T-helper 1 cell treated with Interleukin-12 subunit alpha and Interleukin-12 subunit beta and Interleukin-4 antibody, amounts not matched to agents 30 ng/mL and 1 ng/mL, for 36 hours (primary cell): ENCODE measurements at regions not wholly inside any gene's neighbourhood (a gene's known extent, or its start where the extent isn't known, plus 50 kb on each side); places are given as distances from the start of the nearest gene placed in this dataset.
"Not testable (repeated sequence)": the region's sequence is repeated elsewhere in the genome, so short reads cannot be mapped to it uniquely, and the experiment has no call there.

Experiments used
- intact Hi-C: fragments of 100-400 bp; cut with micrococcal nuclease; formaldehyde crosslinking; loops from one replicate; pipeline ENCODE4 v1.15.1; 2024

- intact Hi-C loops = no loop called here
These were observed 216.9 kb upstream of the LRP1B start for GRCh38 chr2:142347751-142348150.

DNA sequence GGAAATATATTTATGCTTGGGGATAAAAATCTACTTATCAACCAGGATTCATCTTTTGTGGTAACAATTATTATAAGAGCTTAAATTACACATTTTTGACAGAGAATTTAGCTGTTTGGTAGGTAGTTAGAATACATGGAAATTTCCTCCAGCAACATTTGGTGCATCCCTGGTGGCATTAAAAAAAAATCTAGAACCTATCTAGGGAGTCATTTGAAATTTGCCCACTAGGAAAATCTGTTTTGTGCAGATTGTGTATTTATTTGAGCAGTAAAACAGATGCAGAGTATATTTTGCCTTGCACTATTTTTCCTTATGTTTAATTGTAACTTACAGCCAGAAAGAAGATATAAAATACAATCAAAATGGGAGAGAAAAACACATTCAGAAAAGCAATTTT, 208.4 kb upstream of the LRP1B start:
- intact Hi-C loops = no loop called here

- intact Hi-C loops = no loop called here
These were observed 201.4 kb upstream of the LRP1B start for GRCh38 chr2:142332196-142332595.

GRCh38 chr2:142330458-142330857, 199.6 kb upstream of the LRP1B start:
- intact Hi-C loops = no loop called here

DNA sequence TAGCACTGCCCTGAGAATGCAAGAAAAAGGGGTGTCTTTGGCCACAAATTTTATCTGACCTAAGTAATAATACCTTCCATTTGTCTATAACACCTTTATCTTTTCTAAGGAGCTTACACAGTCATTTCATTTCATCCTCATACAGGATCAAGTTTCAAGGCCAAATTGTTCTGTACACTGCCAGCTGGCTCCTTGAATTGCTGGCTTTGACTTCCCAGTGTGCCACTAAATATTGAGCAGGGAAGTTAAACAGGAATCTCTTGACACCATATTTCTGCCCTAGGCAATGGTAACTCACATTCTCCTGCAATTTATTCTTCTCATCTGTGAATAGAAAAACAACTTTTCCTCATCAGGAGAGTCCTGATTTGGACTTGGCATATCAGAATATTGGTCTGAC, 195.1 kb upstream of the LRP1B start:
- intact Hi-C loops = no loop called here

DNA sequence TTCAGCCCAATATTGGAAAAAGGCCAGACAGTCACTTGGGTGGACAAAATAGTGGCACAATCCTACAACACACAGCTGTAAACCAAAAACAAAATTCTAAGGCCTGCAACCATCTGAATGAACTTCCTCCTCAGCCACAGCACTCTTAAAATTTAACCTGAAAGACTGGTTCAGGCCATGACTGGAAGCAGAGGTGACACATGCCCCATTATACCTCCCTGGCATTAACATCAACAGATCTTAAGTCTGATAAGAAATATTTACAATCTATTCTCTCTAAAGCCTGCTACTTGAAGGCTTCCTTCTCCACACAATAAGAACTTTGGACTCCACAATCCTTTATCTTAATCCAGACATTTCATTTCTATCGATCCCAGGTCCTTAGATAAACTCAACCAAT, 192.4 kb upstream of the LRP1B start:
- intact Hi-C loops = no loop called here

DNA sequence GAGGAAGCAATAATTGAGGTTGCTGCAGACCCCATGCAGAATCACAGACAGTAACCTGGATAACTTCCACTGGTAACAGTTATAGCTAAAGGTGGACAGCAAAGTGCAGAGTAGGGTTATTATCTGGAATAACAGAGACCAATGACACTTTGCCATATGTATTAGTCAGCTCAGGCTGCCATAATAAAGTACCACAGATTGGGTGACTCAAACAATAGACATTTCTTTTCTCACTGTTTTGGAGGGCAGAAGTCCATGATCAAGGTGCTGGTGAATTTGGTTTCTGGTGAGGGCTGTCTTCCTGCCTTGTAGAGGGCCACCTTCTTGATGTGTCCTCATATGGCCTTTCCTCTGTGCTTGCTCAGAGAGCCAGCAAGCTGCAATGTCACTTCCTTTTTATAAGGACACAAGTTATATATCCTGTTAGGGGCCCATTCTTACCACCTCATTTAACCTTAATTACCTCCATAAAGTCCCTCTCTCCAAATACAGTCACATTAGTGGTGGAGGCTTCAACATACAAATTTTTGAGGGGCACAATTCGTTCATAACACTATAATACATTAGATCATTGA, 191.0 kb upstream of the LRP1B start:
- intact Hi-C loops = no loop called here

- intact Hi-C loops = no loop called here
These were observed 189.3 kb upstream of the LRP1B start for GRCh38 chr2:142320067-142320466.

GRCh38 chr2:142316049-142316448, 185.2 kb upstream of the LRP1B start:
- intact Hi-C loops = no loop called here

DNA sequence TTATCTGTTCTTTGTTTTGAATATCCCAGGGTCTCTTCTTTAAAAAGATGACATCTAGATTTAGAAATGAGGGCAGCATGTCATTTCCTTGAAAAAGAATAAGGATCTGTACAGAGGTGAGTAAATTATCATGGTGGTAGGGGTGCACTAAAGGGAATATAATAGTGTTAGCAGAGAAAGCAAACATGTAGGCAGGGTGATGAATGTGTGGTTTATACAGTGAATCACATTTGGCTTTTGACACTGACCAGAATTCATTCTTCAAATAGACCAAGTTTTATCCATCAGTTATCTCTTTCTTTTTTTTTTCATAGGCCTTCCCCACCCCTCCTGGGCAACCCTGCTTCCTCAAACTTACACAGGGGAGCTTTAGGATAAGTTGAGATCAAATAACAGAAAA, 184.5 kb upstream of the LRP1B start:
- intact Hi-C loops = no loop called here

DNA sequence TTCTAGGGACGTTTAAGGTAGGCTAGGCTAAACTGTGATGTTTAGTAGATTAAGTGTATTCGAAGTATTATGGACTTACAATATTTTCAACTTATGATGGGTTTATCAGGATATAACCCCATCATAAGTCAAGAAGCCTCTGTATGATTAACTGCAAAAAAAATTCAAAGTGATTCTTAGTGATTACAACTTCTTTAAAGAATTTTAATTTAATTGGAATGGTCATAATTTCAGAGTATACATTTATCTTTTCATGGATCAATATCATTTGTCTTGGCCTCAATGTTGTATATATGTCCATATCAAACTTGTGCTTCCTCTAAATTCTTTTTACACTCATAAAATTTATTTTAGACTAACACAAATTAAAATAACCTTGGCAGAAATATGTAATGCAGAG, 183.3 kb upstream of the LRP1B start:
- intact Hi-C loops = no loop called here

DNA sequence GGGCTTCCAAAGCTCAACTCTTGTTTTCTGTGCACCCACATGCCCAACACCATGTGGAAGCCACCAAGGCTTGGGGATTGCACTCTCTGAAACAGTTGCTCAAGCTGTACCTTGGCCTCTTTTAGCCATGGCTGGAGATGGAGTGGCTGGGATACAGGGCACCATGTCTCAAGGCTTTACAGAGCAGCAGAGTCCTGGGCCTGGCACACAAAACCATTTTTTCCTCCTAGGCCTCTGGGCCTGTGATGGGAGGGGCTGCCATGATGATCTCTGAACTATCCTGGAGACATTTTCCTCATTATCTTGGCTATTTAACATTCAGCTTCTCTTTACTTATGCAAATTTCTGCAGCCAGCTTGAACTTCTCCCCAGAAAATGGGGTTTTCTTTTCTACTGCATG, 179.7 kb upstream of the LRP1B start:
- intact Hi-C loops = no loop called here

GRCh38 chr2:142308744-142309143, 177.9 kb upstream of the LRP1B start:
- intact Hi-C loops = no loop called here

DNA sequence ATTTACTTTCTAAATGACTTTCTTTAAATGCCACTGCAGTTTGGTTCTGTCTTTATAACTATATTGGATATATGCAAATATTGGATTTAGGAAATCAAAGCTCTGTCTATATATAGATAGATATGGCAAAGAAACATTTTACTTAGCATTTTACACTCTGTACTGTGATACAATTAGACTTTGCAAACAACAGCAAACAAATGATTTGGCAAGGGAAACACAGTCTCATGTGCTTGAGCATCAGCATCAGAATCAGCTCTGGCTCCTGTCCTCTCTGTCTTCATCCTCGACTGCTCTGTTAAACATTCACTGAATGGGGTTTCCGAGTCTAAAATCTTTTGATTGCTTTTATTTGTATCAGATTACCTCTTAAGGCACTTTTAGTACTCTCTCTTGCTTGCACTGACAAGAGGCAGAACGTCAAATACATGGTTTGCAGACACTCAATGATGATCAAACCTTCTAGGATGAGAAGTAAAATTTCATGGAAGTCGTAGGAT, 176.8 kb upstream of the LRP1B start:
- intact Hi-C loops = no loop called here

- intact Hi-C loops = no loop called here
These were observed 176.3 kb upstream of the LRP1B start for GRCh38 chr2:142307086-142307485.

DNA sequence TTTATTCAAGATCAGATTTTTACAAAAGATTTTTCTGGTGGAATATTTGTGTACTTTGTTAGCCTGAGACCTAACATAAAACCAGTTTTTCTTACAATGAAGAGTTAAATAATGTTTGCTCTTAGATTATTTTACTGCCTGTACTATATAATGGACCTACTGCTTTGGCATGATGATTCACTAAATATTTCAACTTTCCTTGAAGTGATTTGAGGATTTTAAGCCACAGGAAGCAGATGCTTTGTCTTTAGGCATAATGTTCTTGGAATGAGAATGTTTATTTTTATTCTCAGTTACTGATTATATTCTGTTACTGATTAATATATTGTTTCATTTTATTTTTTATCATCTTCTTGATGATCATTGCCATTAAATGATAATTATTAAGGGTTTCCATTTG, 175.3 kb upstream of the LRP1B start:
- intact Hi-C loops = no loop called here

DNA sequence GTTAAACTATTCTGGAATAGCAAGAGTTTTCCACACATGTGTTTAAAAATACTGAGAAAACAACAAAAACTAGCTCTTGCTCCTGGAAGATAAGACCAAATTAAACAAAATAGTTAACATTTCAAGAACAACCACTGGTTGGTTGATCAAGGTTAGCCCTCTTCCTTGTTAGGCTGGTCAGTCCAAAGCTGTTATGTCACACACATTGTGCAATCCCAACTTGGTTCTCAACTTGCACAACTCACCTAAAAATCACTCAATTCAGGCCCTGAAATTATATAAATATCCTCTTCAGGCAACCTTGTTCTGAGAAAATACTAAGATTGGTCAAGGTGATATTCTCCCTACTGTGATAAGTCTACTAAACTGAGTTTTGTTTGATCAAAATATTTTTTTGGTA, 169.7 kb upstream of the LRP1B start:
- intact Hi-C loops = no loop called here

DNA sequence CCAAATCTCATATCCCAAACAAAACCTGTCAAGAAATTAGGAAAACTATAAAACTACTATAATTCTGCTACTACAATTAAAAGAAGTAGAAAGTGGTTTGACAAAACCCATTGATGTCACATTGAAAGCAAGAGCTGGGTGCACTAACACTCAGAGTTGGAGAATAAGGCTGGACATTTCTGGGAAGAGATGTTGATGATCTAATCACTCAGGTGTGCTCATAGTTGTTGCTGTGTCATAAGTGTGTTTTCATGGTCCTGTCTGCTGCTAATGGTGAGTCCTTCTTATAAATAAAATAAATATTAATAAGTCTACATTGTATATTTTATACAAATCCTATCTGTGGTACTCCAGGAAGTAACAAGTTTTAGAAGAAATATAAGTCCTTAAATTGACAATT, 168.2 kb upstream of the LRP1B start:
- intact Hi-C loops = no loop called here

DNA sequence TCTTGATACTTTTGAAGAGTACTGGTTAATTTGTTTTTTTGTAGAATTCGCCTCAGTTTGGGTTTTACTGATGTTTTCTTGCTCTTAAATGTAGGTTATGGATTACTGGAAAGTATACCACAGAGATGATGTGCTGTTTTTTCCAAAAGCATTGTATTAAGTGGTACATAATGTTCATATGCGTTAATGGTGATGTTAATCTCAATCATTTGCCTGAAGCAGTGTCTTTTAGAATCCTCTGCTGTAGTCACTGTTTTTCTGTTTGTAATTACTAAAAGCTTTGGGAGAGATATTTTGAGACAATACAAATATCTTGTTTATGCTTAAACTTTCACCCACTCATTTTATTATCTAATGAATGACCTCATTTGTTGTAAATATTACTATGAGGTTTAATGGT, 163.4 kb upstream of the LRP1B start:
- intact Hi-C loops = no loop called here

- intact Hi-C loops = no loop called here
These were observed 161.2 kb upstream of the LRP1B start for GRCh38 chr2:142291969-142292368.

GRCh38 chr2:142290931-142291330, 160.1 kb upstream of the LRP1B start:
- intact Hi-C loops = no loop called here

DNA sequence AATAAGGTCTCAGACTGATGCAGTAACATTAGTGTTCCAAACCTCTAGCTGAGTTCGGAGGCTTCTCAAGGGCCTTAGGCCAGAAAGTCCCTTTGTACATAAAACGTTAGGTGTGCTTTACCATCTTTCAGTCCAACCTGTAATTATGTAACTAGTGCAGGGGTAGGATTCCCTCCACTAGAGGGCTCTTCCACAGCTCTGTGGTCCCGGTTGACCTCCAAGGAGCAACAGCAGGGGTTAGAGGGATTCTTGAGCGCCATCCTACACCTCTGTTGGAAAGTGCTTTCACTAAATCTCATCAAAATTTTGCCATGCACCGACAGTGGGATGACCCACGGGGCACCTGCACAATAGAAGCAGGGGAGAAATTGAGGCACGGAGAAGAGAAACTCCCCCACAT, 155.8 kb upstream of the LRP1B start:
- intact Hi-C loops = no loop called here

- intact Hi-C loops = no loop called here
These were observed 154.7 kb upstream of the LRP1B start for GRCh38 chr2:142285480-142285879.

DNA sequence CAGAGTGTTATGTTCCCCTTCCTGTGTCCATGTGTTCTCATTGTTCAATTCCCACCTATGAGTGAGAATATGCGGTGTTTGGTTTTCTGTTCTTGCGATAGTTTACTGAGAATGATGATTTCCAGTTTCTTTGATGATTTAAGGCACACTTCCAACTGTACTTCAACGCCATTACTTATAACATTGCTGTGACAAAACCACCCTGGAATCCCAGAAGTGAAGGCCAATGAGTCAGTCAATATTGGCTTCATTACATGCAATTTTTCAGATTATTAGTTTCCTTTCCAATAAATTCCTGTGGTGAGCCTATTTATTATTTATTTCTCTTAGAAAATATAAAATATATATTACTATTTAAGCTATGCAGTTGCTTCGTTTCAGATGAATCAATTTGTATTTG, 153.5 kb upstream of the LRP1B start:
- intact Hi-C loops = not testable (repeated sequence)
